ENCODE measurements at regions not wholly inside any gene's neighbourhood (a gene's known extent, or its start where the extent isn't known, plus 50 kb on each side); places are given as distances from the start of the nearest gene placed in this dataset.

DNA sequence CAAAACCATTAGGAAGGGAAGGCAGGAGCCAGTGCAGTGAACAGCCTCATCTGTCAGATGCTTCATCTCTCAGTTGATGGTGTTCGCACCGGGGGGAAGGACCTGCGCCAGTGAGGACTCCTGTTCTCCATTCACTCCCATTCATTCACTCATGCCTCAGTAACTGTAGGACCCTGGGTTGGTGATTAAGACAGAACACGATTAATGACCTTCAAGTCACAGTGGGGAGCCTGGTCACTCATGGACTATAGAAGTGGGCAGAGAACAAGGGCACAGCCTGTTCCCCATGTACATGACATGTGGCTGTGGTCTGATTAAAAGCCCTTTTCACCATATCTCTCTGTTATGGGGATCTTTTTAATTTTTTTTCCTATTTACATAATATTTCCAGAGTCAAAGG, 113.3 kb downstream of the RPS12 start:
- Mint-ChIP-seq H3K27ac (ENCODE audit: unreplicated experiment) (no peak overlapping the region), H3K9me3 (ENCODE audit: low read depth) (no peaks in the 10 kb centered on the region), H3K4me3 (ENCODE audit: unreplicated experiment) (no peak overlapping the region), H3K36me3 (ENCODE audit: low read depth) (no peaks in the 10 kb centered on the region), H3K27me3 (ENCODE audit: low read depth) (no peaks in the 10 kb centered on the region), H3K4me1 (ENCODE audit: low read depth) (peaks cover under 1% of the 10 kb centered on the region)
- TF ChIP-seq, protein P1, sequence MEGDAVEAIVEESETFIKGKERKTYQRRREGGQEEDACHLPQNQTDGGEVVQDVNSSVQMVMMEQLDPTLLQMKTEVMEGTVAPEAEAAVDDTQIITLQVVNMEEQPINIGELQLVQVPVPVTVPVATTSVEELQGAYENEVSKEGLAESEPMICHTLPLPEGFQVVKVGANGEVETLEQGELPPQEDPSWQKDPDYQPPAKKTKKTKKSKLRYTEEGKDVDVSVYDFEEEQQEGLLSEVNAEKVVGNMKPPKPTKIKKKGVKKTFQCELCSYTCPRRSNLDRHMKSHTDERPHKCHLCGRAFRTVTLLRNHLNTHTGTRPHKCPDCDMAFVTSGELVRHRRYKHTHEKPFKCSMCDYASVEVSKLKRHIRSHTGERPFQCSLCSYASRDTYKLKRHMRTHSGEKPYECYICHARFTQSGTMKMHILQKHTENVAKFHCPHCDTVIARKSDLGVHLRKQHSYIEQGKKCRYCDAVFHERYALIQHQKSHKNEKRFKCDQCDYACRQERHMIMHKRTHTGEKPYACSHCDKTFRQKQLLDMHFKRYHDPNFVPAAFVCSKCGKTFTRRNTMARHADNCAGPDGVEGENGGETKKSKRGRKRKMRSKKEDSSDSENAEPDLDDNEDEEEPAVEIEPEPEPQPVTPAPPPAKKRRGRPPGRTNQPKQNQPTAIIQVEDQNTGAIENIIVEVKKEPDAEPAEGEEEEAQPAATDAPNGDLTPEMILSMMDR (IDR thresholded peaks at IDR 0.05) = no peak
- no peak for DNase-seq (ENCODE audit: low spot score)

DNA sequence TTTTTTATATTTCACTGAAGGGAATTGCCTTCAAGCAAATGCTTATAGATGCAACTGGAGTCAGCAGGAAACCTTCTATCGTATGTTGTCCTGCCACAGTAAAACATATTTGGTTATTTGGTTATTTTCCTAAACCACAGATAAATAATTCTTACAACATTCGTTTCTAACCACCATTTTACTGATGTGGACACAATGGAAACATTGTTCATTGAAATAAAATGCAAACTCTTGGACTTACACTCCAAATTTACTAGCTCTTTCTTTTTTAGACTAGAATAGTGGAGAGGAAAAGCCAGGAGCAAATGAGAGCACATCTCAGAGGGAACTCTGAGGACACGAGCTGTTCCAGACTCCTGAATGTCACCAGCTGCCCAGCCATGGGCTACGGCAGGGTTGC, 114.8 kb downstream of the RPS12 start:
- Mint-ChIP-seq H3K36me3 (ENCODE audit: low read depth) (no peaks in the 10 kb centered on the region), H3K27ac (ENCODE audit: unreplicated experiment) (no peak overlapping the region), H3K27me3 (ENCODE audit: low read depth) (no peaks in the 10 kb centered on the region), H3K4me1 (ENCODE audit: low read depth) (peaks cover 12% of the 10 kb centered on the region), H3K4me3 (ENCODE audit: unreplicated experiment) (no peak overlapping the region), H3K9me3 (ENCODE audit: low read depth) (no peaks in the 10 kb centered on the region)
- TF ChIP-seq, protein P1 (IDR thresholded peaks at IDR 0.05) = no peak
- no peak for DNase-seq (ENCODE audit: low spot score)

DNA sequence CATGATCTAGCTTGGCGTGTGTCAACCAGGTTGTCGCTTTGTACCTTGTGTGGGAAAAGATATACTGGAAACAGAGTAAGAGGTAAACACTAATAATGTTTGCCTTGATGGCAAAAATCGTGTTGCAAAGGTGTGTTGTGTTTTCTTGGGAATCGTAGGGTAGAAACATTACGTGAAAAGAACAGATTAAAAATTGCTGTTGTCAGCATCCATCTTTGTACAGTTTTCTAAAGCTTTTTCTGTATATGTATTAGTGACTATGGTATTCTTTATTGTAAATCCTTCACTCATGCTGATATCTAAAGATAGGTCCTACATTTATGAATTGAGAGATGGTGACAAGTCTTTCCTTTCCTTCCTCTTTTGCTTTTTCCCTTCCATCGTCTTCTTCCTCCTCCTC, 116.9 kb downstream of the RPS12 start:
- DNase-seq (ENCODE audit: low spot score) = no peak
- no peak overlapping the region for H3K27ac Mint-ChIP-seq (ENCODE audit: unreplicated experiment)
- H3K27me3 Mint-ChIP-seq (ENCODE audit: low read depth) = no peaks in the 10 kb centered on the region
- no peaks in the 10 kb centered on the region for H3K36me3 Mint-ChIP-seq (ENCODE audit: low read depth)
- H3K9me3 Mint-ChIP-seq (ENCODE audit: low read depth) = no peaks in the 10 kb centered on the region
- peaks cover 15% of the 10 kb centered on the region for H3K4me1 Mint-ChIP-seq (ENCODE audit: low read depth)
- H3K4me3 Mint-ChIP-seq (ENCODE audit: unreplicated experiment) = no peak overlapping the region
- TF ChIP-seq, protein P1 (IDR thresholded peaks at IDR 0.05) = no peak

DNA sequence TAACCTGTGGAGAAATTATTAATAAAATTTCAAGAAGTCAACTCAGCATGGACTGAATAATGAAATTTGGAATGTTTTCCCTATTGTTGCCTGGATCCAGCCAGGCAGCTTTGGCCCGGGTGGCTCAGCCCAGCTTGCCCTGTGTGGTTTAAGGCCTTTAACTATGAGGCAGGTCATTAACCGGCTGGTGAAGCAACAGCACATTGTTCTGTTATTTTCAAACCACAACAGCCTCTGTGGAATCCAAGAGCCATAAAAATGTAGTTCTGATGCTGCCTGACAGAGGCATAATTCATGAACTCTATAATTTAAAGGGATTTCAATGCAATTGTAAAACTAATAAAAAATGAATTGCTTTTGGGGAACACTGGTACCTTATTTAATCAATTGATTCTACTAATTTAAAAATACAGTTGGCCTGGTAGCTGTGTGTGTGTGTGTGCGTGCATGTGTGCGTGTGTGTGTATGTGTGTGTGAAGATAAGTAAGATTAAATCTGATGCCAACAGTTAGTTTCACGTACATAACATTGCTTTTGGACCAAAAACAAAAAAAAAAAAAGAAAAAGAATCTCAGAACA, 117.7 kb downstream of the RPS12 start:
- Mint-ChIP-seq H3K4me3 (ENCODE audit: unreplicated experiment) (no peak overlapping the region), H3K9me3 (ENCODE audit: low read depth) (no peaks in the 10 kb centered on the region), H3K27me3 (ENCODE audit: low read depth) (no peaks in the 10 kb centered on the region), H3K4me1 (ENCODE audit: low read depth) (peaks cover 15% of the 10 kb centered on the region), H3K27ac (ENCODE audit: unreplicated experiment) (no peak overlapping the region), H3K36me3 (ENCODE audit: low read depth) (no peaks in the 10 kb centered on the region)
- DNase-seq (ENCODE audit: low spot score) = no peak
- TF ChIP-seq, protein P1 (IDR thresholded peaks at IDR 0.05) = no peak

DNA sequence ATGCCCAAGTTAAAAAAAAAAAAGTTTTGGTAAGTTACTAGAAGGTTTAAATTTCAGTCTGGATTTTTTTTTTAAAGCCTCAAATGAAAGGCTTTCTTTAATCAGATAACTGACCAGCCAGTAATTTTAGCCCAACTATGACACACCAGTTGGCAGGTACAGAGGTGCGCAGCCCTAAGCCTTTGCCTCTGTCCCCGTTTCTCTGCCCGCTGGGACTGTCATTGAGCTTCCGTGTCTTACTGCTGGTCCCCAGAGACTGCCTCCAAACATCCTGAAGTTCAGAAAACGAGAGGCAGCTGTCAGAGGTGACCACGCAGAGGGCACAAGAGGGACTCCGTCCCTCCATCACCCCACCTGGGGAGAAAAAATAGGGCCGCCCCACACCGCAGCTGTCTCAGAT, 118.2 kb downstream of the RPS12 start:
- H3K27me3 Mint-ChIP-seq (ENCODE audit: low read depth) = no peaks in the 10 kb centered on the region
- H3K4me3 Mint-ChIP-seq (ENCODE audit: unreplicated experiment) = no peak overlapping the region
- no peaks in the 10 kb centered on the region for H3K9me3 Mint-ChIP-seq (ENCODE audit: low read depth)
- no peak overlapping the region for H3K27ac Mint-ChIP-seq (ENCODE audit: unreplicated experiment)
- peaks cover 15% of the 10 kb centered on the region for H3K4me1 Mint-ChIP-seq (ENCODE audit: low read depth)
- TF ChIP-seq, protein P1 (IDR thresholded peaks at IDR 0.05) = no peak
- DNase-seq (ENCODE audit: low spot score) = no peak
- no peaks in the 10 kb centered on the region for H3K36me3 Mint-ChIP-seq (ENCODE audit: low read depth)
